Karpas-422 (cell line): ENCODE measurements at regions not wholly inside any gene's neighbourhood (a gene's known extent, or its start where the extent isn't known, plus 50 kb on each side); places are given as distances from the start of the nearest gene placed in this dataset.

Source experiments
- DNase-seq: peaks from one replicate; pipeline ENCODE4 v3.0.0-alpha.2; 2015
- H2AFZ ChIP-seq: fragments of 200-600 bp; sonication (generic); 2 replicates; pipeline ENCODE4 v1.6.1; 2014; ENCODE audit warnings: antibody characterized with exemption, low read length, mixed read lengths
- H3K27ac ChIP-seq: fragments of 200-600 bp; sonication (generic); 2 replicates; pipeline ENCODE4 v1.5.1; 2014; ENCODE audit warnings: mild to moderate bottlenecking, low read length, moderate library complexity
- H3K27me3 ChIP-seq: fragments of 200-600 bp; sonication (generic); 2 replicates; pipeline ENCODE4 v1.6.1; 2014; ENCODE audit warnings: low read length, mixed read lengths
- H3K36me3 ChIP-seq: fragments of 200-600 bp; sonication (generic); 2 replicates; pipeline ENCODE4 v1.6.1; 2014; ENCODE audit warnings: low read length, mixed read lengths; ENCODE audit not compliant: insufficient read depth
- H3K4me1 ChIP-seq: fragments of 200-600 bp; sonication (generic); 2 replicates; pipeline ENCODE4 v1.6.1; 2014; ENCODE audit warnings: mild to moderate bottlenecking, low read length, mixed read lengths
- H3K4me2 ChIP-seq: fragments of 200-600 bp; sonication (generic); 2 replicates; pipeline ENCODE4 v1.6.1; 2014; ENCODE audit warnings: low read length, low read depth, mild to moderate bottlenecking; ENCODE audit not compliant: poor library complexity, severe bottlenecking
- H3K4me3 ChIP-seq: fragments of 200-600 bp; sonication (generic); 2 replicates; pipeline ENCODE4 v1.5.1; 2014; ENCODE audit warnings: mild to moderate bottlenecking, antibody characterized with exemption, low read length, mixed read lengths
- H3K79me2 ChIP-seq: fragments of 200-600 bp; sonication (generic); 2 replicates; pipeline ENCODE4 v1.6.1; 2014; ENCODE audit warnings: mild to moderate bottlenecking, low read length, mixed read lengths
- H3K9ac ChIP-seq: fragments of 200-600 bp; sonication (generic); 2 replicates; pipeline ENCODE4 v1.6.0; 2014; ENCODE audit warnings: low read length
- H3K9me2 ChIP-seq: fragments of 200-600 bp; sonication (generic), shearing (Covaris generic); replicated peaks from 2 replicates; pipeline ENCODE4 v1.6.0; 2014; ENCODE audit warnings: mild to moderate bottlenecking, low read length, moderate library complexity; ENCODE audit not compliant: insufficient read depth
- H3K9me3 ChIP-seq: fragments of 300-700, 200-600 bp; sonication (generic); 2 replicates; pipeline ENCODE4 v1.6.1; 2014; ENCODE audit warnings: low read length, mixed read lengths
- H4K20me1 ChIP-seq: fragments of 200-600 bp; sonication (generic); 2 replicates; pipeline ENCODE4 v1.6.1; 2014; ENCODE audit warnings: mild to moderate bottlenecking, antibody characterized with exemption, low read length, low read depth; ENCODE audit not compliant: insufficient read depth

DNA sequence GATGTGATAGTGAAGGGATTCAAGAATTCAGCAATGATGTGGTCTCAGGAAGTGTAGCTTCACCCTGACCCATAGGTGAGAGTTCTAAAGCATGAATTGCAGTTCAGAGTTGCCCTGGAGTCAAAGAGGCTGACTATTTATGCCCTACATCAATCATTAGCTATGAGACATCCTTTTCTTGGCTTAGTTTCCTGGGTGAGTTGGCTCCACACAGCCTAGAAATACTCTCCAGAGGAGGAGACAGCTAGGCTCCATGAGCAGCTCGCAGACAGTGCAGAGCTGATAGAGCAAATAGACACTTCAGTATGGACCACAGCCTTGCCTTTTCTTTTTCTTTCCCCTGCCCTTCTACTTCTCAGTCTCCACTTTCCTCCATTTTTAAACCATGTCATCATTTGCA lies 1651.8 kb downstream of the MAT2B start:
- H4K20me1 ChIP-seq = no peaks in the 10 kb centered on the region
- no peak overlapping the region for H2AFZ ChIP-seq
- H3K36me3 ChIP-seq = no peaks in the 10 kb centered on the region
- no peak overlapping the region for H3K4me3 ChIP-seq
- no peaks in the 10 kb centered on the region for H3K27me3 ChIP-seq
- H3K79me2 ChIP-seq = no peaks in the 10 kb centered on the region
- H3K4me1 ChIP-seq = no peaks in the 10 kb centered on the region
- H3K9me3 ChIP-seq = peaks cover 29% of the 10 kb centered on the region
- H3K4me2 ChIP-seq = no peak overlapping the region
- H3K9ac ChIP-seq = no peak overlapping the region
- no peak for DNase-seq
- no peak overlapping the region for H3K27ac ChIP-seq
- H3K9me2 ChIP-seq = no peaks in the 10 kb centered on the region

GRCh38 chr5:165161204-165161603 lies 1655.8 kb downstream of the MAT2B start:
- no peaks in the 10 kb centered on the region for H4K20me1 ChIP-seq
- no peak overlapping the region for H3K4me2 ChIP-seq
- H3K9me2 ChIP-seq = no peaks in the 10 kb centered on the region
- no peak overlapping the region for H3K4me3 ChIP-seq
- no peaks in the 10 kb centered on the region for H3K27me3 ChIP-seq
- no peaks in the 10 kb centered on the region for H3K36me3 ChIP-seq
- DNase-seq = no peak
- H3K4me1 ChIP-seq = no peaks in the 10 kb centered on the region
- H3K9ac ChIP-seq = no peak overlapping the region
- no peaks in the 10 kb centered on the region for H3K79me2 ChIP-seq
- peaks cover 23% of the 10 kb centered on the region for H3K9me3 ChIP-seq
- H3K27ac ChIP-seq = no peak overlapping the region
- H2AFZ ChIP-seq = no peak overlapping the region

GRCh38 chr5:165163861-165164260 lies 1658.4 kb downstream of the MAT2B start:
- Histone ChIP-seq H2AFZ (no peak overlapping the region), H3K27me3 (no peaks in the 10 kb centered on the region), H3K9me2 (no peaks in the 10 kb centered on the region), H3K4me2 (no peak overlapping the region), H3K79me2 (no peaks in the 10 kb centered on the region), H3K9ac (no peak overlapping the region), H3K36me3 (no peaks in the 10 kb centered on the region), H3K9me3 (peaks cover 28% of the 10 kb centered on the region), H3K4me1 (no peaks in the 10 kb centered on the region), H3K27ac (no peak overlapping the region), H3K4me3 (no peak overlapping the region), H4K20me1 (no peaks in the 10 kb centered on the region)
- no peak for DNase-seq

- no peak overlapping the region for H3K9ac ChIP-seq
- no peak overlapping the region for H3K27ac ChIP-seq
- no peak for DNase-seq
- no peaks in the 10 kb centered on the region for H4K20me1 ChIP-seq
- no peak overlapping the region for H3K4me3 ChIP-seq
- no peak overlapping the region for H2AFZ ChIP-seq
- H3K9me3 ChIP-seq = peaks cover 21% of the 10 kb centered on the region
- H3K36me3 ChIP-seq = no peaks in the 10 kb centered on the region
- no peaks in the 10 kb centered on the region for H3K9me2 ChIP-seq
- H3K4me2 ChIP-seq = no peak overlapping the region
- no peaks in the 10 kb centered on the region for H3K4me1 ChIP-seq
- H3K27me3 ChIP-seq = no peaks in the 10 kb centered on the region
- no peaks in the 10 kb centered on the region for H3K79me2 ChIP-seq
Observed at GRCh38 chr5:165173651-165174050, 1668.2 kb downstream of the MAT2B start.

- Histone ChIP-seq H3K4me3 (no peak overlapping the region), H3K79me2 (no peaks in the 10 kb centered on the region), H3K9me2 (no peaks in the 10 kb centered on the region), H3K36me3 (no peaks in the 10 kb centered on the region), H3K9ac (no peak overlapping the region), H3K4me1 (no peaks in the 10 kb centered on the region), H3K27ac (no peak overlapping the region), H2AFZ (no peak overlapping the region; the same call in 1 of the 2 replicates), H4K20me1 (no peaks in the 10 kb centered on the region), H3K4me2 (no peak overlapping the region), H3K27me3 (no peaks in the 10 kb centered on the region), H3K9me3 (peaks cover 17% of the 10 kb centered on the region)
- DNase-seq = no peak
Observed at GRCh38 chr5:165175041-165175440, 1669.6 kb downstream of the MAT2B start.

GRCh38 chr5:165184183-165184582 lies 1678.8 kb downstream of the MAT2B start:
- H3K79me2 ChIP-seq = no peaks in the 10 kb centered on the region
- H3K4me2 ChIP-seq = no peak overlapping the region
- no peaks in the 10 kb centered on the region for H3K36me3 ChIP-seq
- H3K27ac ChIP-seq = no peak overlapping the region
- no peak overlapping the region for H3K9ac ChIP-seq
- no peaks in the 10 kb centered on the region for H4K20me1 ChIP-seq
- H3K4me3 ChIP-seq = no peak overlapping the region
- H3K27me3 ChIP-seq = no peaks in the 10 kb centered on the region
- H2AFZ ChIP-seq = no peak overlapping the region
- H3K9me2 ChIP-seq = no peaks in the 10 kb centered on the region
- peaks cover 3% of the 10 kb centered on the region for H3K9me3 ChIP-seq
- H3K4me1 ChIP-seq = no peaks in the 10 kb centered on the region
- no peak for DNase-seq

GRCh38 chr5:165185716-165186115 lies 1680.3 kb downstream of the MAT2B start:
- Histone ChIP-seq H3K27ac (no peak overlapping the region), H3K9me2 (no peaks in the 10 kb centered on the region), H3K27me3 (no peaks in the 10 kb centered on the region), H4K20me1 (no peaks in the 10 kb centered on the region), H3K9me3 (peaks cover 11% of the 10 kb centered on the region), H2AFZ (no peak overlapping the region), H3K4me3 (no peak overlapping the region), H3K4me2 (no peak overlapping the region), H3K79me2 (no peaks in the 10 kb centered on the region), H3K9ac (no peak overlapping the region), H3K4me1 (no peaks in the 10 kb centered on the region), H3K36me3 (no peaks in the 10 kb centered on the region)
- DNase-seq = no peak

DNA sequence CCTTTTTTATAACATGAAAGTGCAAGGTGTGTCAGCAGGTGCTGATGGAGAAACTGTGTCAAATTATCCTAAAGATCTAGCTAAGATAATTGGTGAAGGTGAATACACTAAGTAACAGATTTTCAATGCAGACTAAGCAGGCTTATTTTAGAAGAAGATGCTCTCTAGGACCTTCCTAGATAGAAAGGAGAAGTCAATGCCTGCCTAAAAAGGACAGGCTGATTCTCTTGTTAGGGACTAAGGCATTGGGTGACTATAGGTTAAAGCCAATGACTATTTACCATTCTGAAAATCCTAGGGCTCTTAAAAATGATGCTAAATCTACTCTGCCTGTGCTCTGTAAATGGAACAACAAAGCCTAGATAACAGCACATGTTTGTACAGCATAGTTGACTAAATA lies 1682.4 kb downstream of the MAT2B start:
- no peaks in the 10 kb centered on the region for H3K9me2 ChIP-seq
- H3K79me2 ChIP-seq = no peaks in the 10 kb centered on the region
- no peaks in the 10 kb centered on the region for H3K4me1 ChIP-seq
- no peak overlapping the region for H3K27ac ChIP-seq
- H2AFZ ChIP-seq = no peak overlapping the region
- H4K20me1 ChIP-seq = no peaks in the 10 kb centered on the region
- no peak overlapping the region for H3K4me2 ChIP-seq
- H3K4me3 ChIP-seq = no peak overlapping the region
- peaks cover 11% of the 10 kb centered on the region for H3K9me3 ChIP-seq
- H3K27me3 ChIP-seq = no peaks in the 10 kb centered on the region
- H3K36me3 ChIP-seq = no peaks in the 10 kb centered on the region
- no peak for DNase-seq
- H3K9ac ChIP-seq = no peak overlapping the region

DNA sequence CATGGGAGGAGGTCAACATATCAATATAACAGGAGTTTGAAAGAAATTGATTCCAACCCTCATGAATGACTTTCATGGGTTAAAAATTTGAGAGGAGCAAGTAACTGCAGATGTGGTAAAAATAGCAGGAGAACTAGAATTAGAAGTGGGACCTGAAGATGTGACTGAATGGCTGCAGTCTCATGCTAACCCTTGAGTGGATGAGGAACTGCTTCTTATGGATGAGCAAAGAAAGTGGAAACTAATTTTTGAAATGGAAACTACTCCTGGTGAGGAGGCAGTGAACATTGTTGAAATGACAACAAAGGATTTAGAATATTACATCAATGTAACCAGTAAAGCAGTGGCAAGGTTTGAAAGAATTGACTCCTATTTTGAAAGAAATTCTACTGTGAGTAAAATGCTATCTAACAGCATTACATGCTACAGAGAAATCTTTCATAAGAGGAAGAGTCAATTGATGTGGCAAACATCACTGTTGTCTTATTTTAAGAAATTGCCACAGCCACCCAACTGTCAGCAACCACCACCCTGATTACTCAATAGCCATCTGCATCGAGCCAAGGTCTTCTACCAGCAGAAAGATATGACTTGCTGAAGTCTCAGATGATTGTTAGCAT lies 1683.2 kb downstream of the MAT2B start:
- no peaks in the 10 kb centered on the region for H3K4me1 ChIP-seq
- H3K4me3 ChIP-seq = no peak overlapping the region
- H3K27me3 ChIP-seq = no peaks in the 10 kb centered on the region
- H3K9ac ChIP-seq = no peak overlapping the region
- H3K27ac ChIP-seq = no peak overlapping the region
- no peaks in the 10 kb centered on the region for H3K9me2 ChIP-seq
- no peaks in the 10 kb centered on the region for H4K20me1 ChIP-seq
- no peak overlapping the region for H2AFZ ChIP-seq
- H3K36me3 ChIP-seq = no peaks in the 10 kb centered on the region
- DNase-seq = no peak
- no peak overlapping the region for H3K4me2 ChIP-seq
- peaks cover 15% of the 10 kb centered on the region for H3K9me3 ChIP-seq
- H3K79me2 ChIP-seq = no peaks in the 10 kb centered on the region
